Stimulated activated CD8-positive, alpha-beta memory T cell treated with anti-CD3 and anti-CD28 coated beads, Interleukin-12 subunit alpha, Interleukin-12 subunit beta, amount 100 ng/mL, for 24 hours (primary cell): ENCODE measurements at regions not wholly inside any gene's neighbourhood (a gene's known extent, or its start where the extent isn't known, plus 50 kb on each side); places are given as distances from the start of the nearest gene placed in this dataset.
"Not testable (repeated sequence)": the region's sequence is repeated elsewhere in the genome, so short reads cannot be mapped to it uniquely, and the experiment has no call there.

Experiments
- DNase-seq: peaks from one replicate; pipeline ENCODE4 v3.0.0-alpha.2; 2020; ENCODE audit errors: extremely low read depth

DNA sequence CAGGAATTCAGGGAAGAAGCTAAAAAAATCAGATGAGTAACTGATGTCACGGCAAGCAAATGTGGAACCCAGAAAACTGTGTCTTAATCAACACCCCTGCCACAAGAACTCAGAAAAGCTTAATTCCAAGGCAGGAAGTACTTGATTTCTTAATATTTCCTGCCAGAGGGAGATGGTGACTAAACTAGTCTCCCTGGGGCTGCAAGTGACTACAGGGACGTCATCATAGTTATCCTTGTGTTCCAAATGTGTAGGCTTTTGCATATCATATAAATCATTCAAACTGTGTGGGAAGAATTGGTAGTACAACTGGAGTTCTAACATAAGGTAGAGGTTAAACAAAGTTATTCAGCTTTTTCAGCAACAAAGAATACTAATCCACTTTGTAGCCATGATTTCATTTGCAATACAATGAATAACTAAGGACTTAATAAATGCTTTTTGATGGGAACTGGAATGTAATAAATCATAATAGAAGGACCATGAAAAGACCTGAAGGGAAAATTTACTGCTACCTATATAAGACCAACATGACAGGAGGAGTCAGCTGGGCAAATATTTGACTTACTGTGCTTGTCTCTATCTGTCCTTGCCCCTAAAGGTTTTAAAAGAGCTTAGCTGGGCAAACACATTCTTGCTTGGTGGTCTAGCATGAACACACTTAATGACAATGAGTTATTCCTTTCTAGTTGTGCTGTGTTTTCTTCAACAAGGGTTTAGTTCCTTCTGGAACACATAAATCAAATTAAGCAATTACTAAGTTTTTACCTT, 76.0 kb upstream of the NECTIN3 start:
- no peak for DNase-seq

- not testable (repeated sequence) for DNase-seq
These were observed 72.8 kb upstream of the NECTIN3 start for GRCh38 chr3:110998766-110999165.

DNA sequence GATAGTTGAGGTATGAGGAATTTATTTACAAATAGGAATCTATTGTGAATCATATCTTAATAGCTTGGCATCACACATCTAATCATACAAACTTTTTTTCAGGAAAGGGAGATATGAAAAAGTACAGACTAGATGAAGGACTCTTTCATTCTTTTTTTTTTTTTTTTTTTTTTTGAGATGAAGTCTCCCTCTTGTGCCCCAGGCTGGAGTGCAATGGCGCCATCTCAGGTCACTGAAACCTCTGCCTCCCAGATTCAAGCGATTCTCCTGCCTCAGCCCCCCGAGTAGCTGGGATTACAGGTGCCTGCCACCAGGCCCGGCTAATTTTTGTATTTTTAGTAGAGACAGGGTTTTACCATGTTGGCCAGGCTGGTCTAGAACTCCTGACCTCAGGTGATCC, 65.1 kb upstream of the NECTIN3 start:
- DNase-seq = not testable (repeated sequence)

DNA sequence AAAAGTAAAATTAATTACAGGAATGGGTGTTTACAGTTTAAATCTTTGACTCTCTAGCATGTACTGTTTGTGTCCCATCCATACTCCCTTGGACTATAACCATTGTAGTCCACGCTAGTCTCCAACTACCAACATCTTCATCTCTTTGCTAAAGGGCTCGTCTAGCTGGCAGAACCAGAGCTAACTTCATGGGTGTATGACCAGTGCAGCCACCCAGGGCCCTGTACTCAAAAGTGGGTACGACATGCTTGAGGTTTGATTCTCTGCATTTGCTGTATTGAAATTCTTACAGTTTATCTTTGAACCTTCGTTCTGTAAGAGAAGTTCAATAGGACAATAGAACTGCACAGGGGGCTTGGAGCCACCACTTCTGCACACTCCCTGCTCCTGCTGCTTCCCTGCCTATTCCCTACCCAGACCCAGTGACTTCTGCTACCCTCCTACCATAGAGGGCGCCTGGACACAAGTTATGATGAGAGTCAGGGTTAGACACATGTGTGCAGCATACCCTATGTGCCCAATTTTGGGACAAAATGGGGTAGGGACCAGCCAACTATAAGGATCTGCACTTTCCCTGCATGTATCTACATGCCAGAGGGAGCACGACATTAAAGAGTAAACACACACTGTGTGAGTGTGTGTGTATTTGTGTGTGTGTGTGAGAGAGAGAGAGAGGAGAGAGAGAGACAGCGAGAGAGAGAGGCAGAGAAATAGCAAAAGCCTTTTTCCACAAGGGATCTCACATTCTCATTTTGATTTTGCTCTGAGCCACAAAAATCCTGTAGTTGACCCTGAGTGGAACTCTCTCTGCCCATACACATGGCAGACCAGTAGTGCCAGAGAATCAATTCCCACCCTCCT, 59.0 kb upstream of the NECTIN3 start:
- DNase-seq = no peak
